ENCODE measurements at regions not wholly inside any gene's neighbourhood (a gene's known extent, or its start where the extent isn't known, plus 50 kb on each side); places are given as distances from the start of the nearest gene placed in this dataset. TPM values are rescaled to one million over a fixed set of nuclear protein-coding genes. Genes with fewer than 3 reads are reported as not detected.

DNA sequence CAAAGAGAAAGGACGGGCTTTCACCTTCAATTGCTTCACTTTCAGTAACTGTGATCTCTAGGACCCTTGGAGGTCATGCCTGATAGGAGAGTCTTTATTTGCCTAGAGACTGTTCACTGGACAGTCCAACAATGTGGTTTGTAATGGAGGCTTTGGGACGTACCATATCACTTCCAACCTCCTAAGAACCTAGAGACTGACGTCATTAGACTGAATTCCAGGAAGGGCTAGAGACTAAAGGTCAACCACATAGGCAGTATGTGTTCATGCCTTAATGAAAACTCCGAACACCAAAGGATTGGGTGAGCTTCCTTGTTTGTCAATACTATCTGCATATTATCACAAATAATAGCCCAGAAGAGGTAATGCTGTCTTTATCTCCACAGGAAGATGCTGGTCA is 53.7 kb upstream of the CNTN5 start:
- H3K9me3 ChIP-seq (ENCODE audit: control insufficient read depth in 3 of 3, low read length in 3 of 3) = no peaks in the 10 kb centered on the region
- H3K9ac ChIP-seq (ENCODE audit: low read depth in 1 of 3, low read length in 3 of 3) = no peak overlapping the region
- H3K27ac ChIP-seq (ENCODE audit: low read depth, low read length) = no peak overlapping the region
- no peaks in the 10 kb centered on the region for H3K36me3 ChIP-seq (ENCODE audit: control insufficient read depth in 3 of 3, insufficient read depth in 3 of 3, low read length in 3 of 3)
- H3K4me1 ChIP-seq (ENCODE audit: control insufficient read depth in 3 of 3, insufficient read depth in 3 of 3, low read length in 3 of 3) = no peaks in the 10 kb centered on the region
- no peaks in the 10 kb centered on the region for H3K27me3 ChIP-seq (ENCODE audit: control insufficient read depth in 3 of 3, insufficient read depth in 3 of 3, low read length in 3 of 3)
- H3K4me3 ChIP-seq (ENCODE audit: low read length in 3 of 3) = no peak overlapping the region

Small RNA genes in the stretch of these regions (small RNA-seq; reads per million reads assigned to genes)
- gene AP003730.1 = not detected
- not detected for gene RNA5SP346
- gene RNA5SP347 = not detected

Data from skeletal muscle tissue (tissue), 4 donors.